ENCODE measurements at regions not wholly inside any gene's neighbourhood (a gene's known extent, or its start where the extent isn't known, plus 50 kb on each side); places are given as distances from the start of the nearest gene placed in this dataset.

GRCh38 chr5:116757326-116757725, 182.7 kb upstream of the SEMA6A start:
- TF ChIP-seq FOXJ3 (CRISPR knock-in tag; IDR thresholded peaks at IDR 0.05; ENCODE audit: borderline replicate concordance) (no peak), IRF1 (CRISPR knock-in tag; IDR thresholded peaks at IDR 0.05) (no peak), USF1 (CRISPR knock-in tag; IDR thresholded peaks at IDR 0.05) (no peak), ZBTB21 (CRISPR knock-in tag; IDR thresholded peaks at IDR 0.05; ENCODE audit: borderline replicate concordance) (no peak)
